NCI-H2171 (cell line): ENCODE measurements at regions not wholly inside any gene's neighbourhood (a gene's known extent, or its start where the extent isn't known, plus 50 kb on each side); places are given as distances from the start of the nearest gene placed in this dataset.
"Not testable (repeated sequence)": the region's sequence is repeated elsewhere in the genome, so short reads cannot be mapped to it uniquely, and the experiment has no call there.

Experiments used
- DNase-seq: peaks from one replicate; lab custom pipeline; 2025; lab: John Stamatoyannopoulos, UW

GRCh38 chr6:91895599-91896285 lies 1308.9 kb upstream of the MAP3K7 start:
- no peak for DNase-seq

- DNase-seq: no peak
Measured at GRCh38 chr6:91886183-91886795, 1299.4 kb upstream of the MAP3K7 start.

GRCh38 chr6:91881791-91882190 lies 1294.9 kb upstream of the MAP3K7 start:
- not testable (repeated sequence) for DNase-seq

- no peak for DNase-seq
Measured at GRCh38 chr6:91879386-91879995, 1292.6 kb upstream of the MAP3K7 start.

GRCh38 chr6:91877994-91878393 lies 1291.1 kb upstream of the MAP3K7 start:
- no peak for DNase-seq

- DNase-seq: no peak
Measured at GRCh38 chr6:91874971-91875370, 1288.1 kb upstream of the MAP3K7 start.

GRCh38 chr6:91868539-91869202 lies 1281.8 kb upstream of the MAP3K7 start:
- DNase-seq: no peak

GRCh38 chr6:91865889-91866288 lies 1279.0 kb upstream of the MAP3K7 start:
- DNase-seq: no peak

GRCh38 chr6:91864911-91865310 lies 1278.0 kb upstream of the MAP3K7 start:
- DNase-seq: no peak

- no peak for DNase-seq
Measured at GRCh38 chr6:91860541-91861335, 1273.9 kb upstream of the MAP3K7 start.

- no peak for DNase-seq
Measured at GRCh38 chr6:91852252-91852651, 1265.4 kb upstream of the MAP3K7 start.

GRCh38 chr6:91834813-91835212 lies 1247.9 kb upstream of the MAP3K7 start:
- DNase-seq: no peak

GRCh38 chr6:91827151-91827550 lies 1240.3 kb upstream of the MAP3K7 start:
- DNase-seq: no peak

GRCh38 chr6:91826128-91826527 lies 1239.3 kb upstream of the MAP3K7 start:
- no peak for DNase-seq

- no peak for DNase-seq
Measured at GRCh38 chr6:91824331-91824730, 1237.5 kb upstream of the MAP3K7 start.

- DNase-seq: no peak
Measured at GRCh38 chr6:91822581-91822980, 1235.7 kb upstream of the MAP3K7 start.

- DNase-seq: no peak
Measured at GRCh38 chr6:91816335-91816734, 1229.5 kb upstream of the MAP3K7 start.

- DNase-seq: no peak
Measured at GRCh38 chr6:91813641-91814040, 1226.8 kb upstream of the MAP3K7 start.

- no peak for DNase-seq
Measured at GRCh38 chr6:91812596-91813274, 1225.9 kb upstream of the MAP3K7 start.

GRCh38 chr6:91804981-91805380 lies 1218.1 kb upstream of the MAP3K7 start:
- no peak for DNase-seq

- no peak for DNase-seq
Measured at GRCh38 chr6:91802431-91802830, 1215.6 kb upstream of the MAP3K7 start.

GRCh38 chr6:91796603-91797002 lies 1209.7 kb upstream of the MAP3K7 start:
- no peak for DNase-seq
